Mesothelial cell of epicardium (in vitro differentiated cells): ENCODE measurements at regions not wholly inside any gene's neighbourhood (a gene's known extent, or its start where the extent isn't known, plus 50 kb on each side); places are given as distances from the start of the nearest gene placed in this dataset.

Source experiments
- DNase-seq, 2 experiments: peaks; one replicate each; pipeline ENCODE4 v3.0.0; 2021; ENCODE audit warnings: low spot score in 2 of 2; ENCODE audit not compliant: unreplicated experiment in 2 of 2
- H3K27ac Mint-ChIP-seq: 2 replicates; pipeline ENCODE4 v1.8.0; 2021; ENCODE audit warnings: mixed read lengths
- H3K27me3 Mint-ChIP-seq: 2 replicates; pipeline ENCODE4 v1.8.0; 2021; ENCODE audit warnings: low read depth, mixed read lengths
- H3K36me3 Mint-ChIP-seq: 2 replicates; pipeline ENCODE4 v1.8.0; 2021; ENCODE audit warnings: mixed read lengths
- H3K4me1 Mint-ChIP-seq: 2 replicates; pipeline ENCODE4 v1.8.0; 2021; ENCODE audit warnings: mixed read lengths
- H3K4me3 Mint-ChIP-seq: 2 replicates; pipeline ENCODE4 v1.8.0; 2021; ENCODE audit warnings: mild to moderate bottlenecking, moderate library complexity, mixed read lengths
- H3K9me3 Mint-ChIP-seq: 2 replicates; pipeline ENCODE4 v1.8.0; 2021; ENCODE audit warnings: mixed read lengths
- TF ChIP-seq, protein P1 (sequence below): fragments of 200-600 bp; sonication (generic); IDR thresholded peaks from one replicate; pipeline ENCODE4 v1.5.0; 2021; ENCODE audit warnings: antibody characterized with exemption; ENCODE audit not compliant: unreplicated experiment

DNA sequence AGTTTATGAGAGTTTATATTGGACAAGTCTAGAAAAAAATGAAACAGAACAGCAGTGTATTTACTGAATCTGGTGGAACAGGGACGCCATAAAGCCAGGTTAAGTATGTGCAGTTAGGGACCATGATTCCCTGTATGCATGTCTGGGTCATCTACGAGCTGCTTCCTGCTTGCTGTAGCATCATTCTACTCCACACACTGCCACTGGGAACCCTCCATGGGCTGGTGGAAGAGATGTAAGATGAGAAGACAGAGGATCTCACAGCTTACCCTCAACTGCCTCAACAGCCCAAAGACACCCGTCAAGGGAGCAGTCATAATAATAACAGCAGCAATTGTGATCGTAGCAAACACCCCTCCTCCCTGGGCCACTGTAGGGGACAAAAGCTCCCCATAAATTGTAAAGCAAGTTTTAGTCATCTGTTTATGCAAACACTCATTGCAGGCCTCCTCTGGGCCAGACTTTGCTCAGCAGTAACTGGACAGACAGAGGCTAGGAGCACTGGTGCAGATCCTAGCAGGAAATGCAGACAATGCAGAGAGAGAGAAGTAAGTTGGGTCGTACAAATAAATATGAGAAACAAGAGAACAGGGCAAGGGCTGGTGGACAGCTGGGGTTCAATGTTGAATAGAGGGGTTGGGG, 188.0 kb downstream of the SOX9 start:
- Mint-ChIP-seq H3K27me3 (no peaks in the 10 kb centered on the region), H3K4me1 (peaks cover 2% of the 10 kb centered on the region), H3K36me3 (no peaks in the 10 kb centered on the region), H3K4me3 (no peak overlapping the region), H3K9me3 (no peaks in the 10 kb centered on the region), H3K27ac (no peak overlapping the region)
- TF ChIP-seq, protein P1, sequence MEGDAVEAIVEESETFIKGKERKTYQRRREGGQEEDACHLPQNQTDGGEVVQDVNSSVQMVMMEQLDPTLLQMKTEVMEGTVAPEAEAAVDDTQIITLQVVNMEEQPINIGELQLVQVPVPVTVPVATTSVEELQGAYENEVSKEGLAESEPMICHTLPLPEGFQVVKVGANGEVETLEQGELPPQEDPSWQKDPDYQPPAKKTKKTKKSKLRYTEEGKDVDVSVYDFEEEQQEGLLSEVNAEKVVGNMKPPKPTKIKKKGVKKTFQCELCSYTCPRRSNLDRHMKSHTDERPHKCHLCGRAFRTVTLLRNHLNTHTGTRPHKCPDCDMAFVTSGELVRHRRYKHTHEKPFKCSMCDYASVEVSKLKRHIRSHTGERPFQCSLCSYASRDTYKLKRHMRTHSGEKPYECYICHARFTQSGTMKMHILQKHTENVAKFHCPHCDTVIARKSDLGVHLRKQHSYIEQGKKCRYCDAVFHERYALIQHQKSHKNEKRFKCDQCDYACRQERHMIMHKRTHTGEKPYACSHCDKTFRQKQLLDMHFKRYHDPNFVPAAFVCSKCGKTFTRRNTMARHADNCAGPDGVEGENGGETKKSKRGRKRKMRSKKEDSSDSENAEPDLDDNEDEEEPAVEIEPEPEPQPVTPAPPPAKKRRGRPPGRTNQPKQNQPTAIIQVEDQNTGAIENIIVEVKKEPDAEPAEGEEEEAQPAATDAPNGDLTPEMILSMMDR: no peak
- no peak for DNase-seq

DNA sequence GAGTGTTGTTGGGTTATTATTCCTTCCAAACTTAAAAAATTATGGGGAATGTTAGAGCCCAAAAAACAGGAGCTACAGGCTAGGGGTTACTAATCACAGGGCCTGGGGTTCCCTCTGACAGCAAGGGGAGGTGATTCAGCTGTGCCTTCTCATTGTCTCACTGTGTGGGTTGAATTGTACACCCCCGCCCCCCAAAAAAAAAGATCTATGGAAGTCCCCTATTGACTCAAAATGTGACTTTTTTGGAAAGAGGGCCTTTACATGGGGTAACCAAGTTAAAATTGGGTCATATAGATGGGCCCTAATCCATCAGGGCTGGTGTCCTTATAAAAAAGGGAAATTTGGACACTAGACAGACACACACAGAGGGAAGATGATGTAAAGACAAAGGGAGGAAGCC, 190.2 kb downstream of the SOX9 start:
- H3K27ac Mint-ChIP-seq: no peak overlapping the region
- no peaks in the 10 kb centered on the region for H3K9me3 Mint-ChIP-seq
- peaks cover 2% of the 10 kb centered on the region for H3K4me1 Mint-ChIP-seq
- TF ChIP-seq, protein P1: no peak
- no peak overlapping the region for H3K4me3 Mint-ChIP-seq
- H3K36me3 Mint-ChIP-seq: no peaks in the 10 kb centered on the region
- no peak for DNase-seq
- H3K27me3 Mint-ChIP-seq: no peaks in the 10 kb centered on the region

DNA sequence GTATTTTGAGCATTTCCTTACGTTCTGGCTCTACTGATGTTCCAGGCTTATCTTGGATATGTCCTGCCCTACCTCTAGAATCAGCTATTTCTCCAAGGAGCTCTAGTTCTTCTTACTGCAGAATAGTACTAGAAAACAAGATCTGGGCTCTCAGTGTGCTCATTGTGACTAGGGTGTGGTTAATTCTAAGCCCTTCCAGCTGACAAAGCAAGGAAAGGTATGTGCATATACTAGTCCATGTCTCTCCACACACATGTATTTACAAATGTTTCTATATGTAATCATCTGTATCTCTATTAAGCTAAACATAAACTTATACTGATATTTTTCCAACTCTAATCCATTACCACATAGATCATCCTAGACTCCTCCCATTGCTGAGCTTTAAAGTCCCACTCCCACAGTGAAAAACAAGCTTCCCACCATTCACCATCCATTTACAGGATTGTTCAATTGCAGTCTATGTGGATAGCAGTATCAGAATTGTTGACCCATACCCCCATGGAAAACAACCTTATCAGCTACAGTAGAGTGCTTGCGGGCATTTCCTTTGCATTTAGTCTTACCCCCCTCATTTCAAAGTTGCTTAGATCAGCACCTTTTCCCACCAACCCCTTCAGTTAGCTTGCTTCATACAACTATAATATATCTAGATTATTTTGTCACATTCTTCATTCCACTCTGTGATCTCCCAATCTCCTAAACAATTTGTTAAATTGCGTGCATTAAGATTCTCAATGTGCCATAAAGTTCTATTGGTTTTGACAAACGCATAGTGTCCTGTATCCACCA, 194.5 kb downstream of the SOX9 start:
- H3K9me3 Mint-ChIP-seq: peaks cover 2% of the 10 kb centered on the region
- no peak overlapping the region for H3K27ac Mint-ChIP-seq
- H3K36me3 Mint-ChIP-seq: peaks cover under 1% of the 10 kb centered on the region
- TF ChIP-seq, protein P1: no peak
- no peak for DNase-seq
- H3K27me3 Mint-ChIP-seq: no peaks in the 10 kb centered on the region
- H3K4me1 Mint-ChIP-seq: peaks cover 3% of the 10 kb centered on the region
- no peak overlapping the region for H3K4me3 Mint-ChIP-seq

DNA sequence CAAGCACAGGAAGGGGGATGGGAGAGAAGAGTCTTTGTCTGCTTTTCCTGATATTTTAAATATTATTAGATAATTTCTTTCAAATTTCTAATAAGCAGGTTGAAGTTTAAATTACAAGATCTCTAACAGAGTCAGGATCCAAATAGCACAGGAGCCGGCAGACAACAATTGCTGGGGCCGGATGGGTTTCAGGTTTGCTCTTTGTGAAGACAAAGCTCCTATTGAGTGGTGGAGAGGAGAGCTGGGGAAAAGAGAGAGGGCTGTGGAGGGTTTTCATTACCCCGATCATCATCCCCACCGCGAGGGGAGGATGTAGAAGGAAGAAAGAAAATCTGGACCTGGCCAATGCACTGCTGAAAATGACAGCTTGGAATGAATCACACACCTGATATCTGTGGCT, 197.3 kb downstream of the SOX9 start:
- no peak overlapping the region for H3K27ac Mint-ChIP-seq
- DNase-seq: no peak
- TF ChIP-seq, protein P1: no peak
- H3K36me3 Mint-ChIP-seq: peaks cover 3% of the 10 kb centered on the region
- H3K9me3 Mint-ChIP-seq: peaks cover 11% of the 10 kb centered on the region
- peaks cover 3% of the 10 kb centered on the region for H3K4me1 Mint-ChIP-seq
- H3K27me3 Mint-ChIP-seq: no peaks in the 10 kb centered on the region
- H3K4me3 Mint-ChIP-seq: no peak overlapping the region

DNA sequence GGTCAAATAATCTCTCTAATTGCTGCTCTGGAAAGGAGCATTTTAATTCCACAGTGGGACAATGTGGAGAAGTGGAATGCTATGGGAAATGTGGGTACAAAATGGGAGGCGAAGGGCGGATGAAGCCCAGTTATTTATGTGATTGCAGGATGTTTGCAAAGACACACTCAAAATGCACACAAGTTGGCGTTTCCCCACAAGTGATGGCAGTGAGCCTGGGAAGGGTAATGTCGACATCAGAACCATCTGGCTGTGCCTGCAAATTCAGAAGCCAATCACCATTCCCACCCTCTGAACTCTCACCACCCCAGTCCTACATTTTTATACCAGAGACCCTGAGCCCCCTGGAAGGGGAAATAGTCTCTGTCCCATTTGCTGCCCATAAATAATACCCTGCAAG, 201.1 kb downstream of the SOX9 start:
- Mint-ChIP-seq H3K4me3 (no peak overlapping the region), H3K4me1 (peaks cover 3% of the 10 kb centered on the region), H3K27ac (no peak overlapping the region), H3K36me3 (peaks cover 10% of the 10 kb centered on the region), H3K27me3 (no peaks in the 10 kb centered on the region), H3K9me3 (peaks cover 29% of the 10 kb centered on the region)
- TF ChIP-seq, protein P1: no peak
- DNase-seq: no peak
